ENCODE measurements at regions not wholly inside any gene's neighbourhood (a gene's known extent, or its start where the extent isn't known, plus 50 kb on each side); places are given as distances from the start of the nearest gene placed in this dataset.

GRCh38 chr2:9703701-9704221, 73.0 kb upstream of the YWHAQ start:
- Histone ChIP-seq H3K27ac (ENCODE audit: low read length) (no peak overlapping the region), H3K9ac (ENCODE audit: low read length) (no peak overlapping the region), H3K4me2 (ENCODE audit: low read length) (no peak overlapping the region), H3K4me3 (ENCODE audit: low read length) (no peak overlapping the region), H3K27me3 (ENCODE audit: low read depth, low read length) (0 out of 2 replicates have a peak, but pooled peaks cover 13% of the 10 kb centered on the region), H4K20me1 (ENCODE audit: insufficient read depth, low read length) (no peaks in the 10 kb centered on the region), H3K4me1 (ENCODE audit: low read length) (peaks cover 18% of the 10 kb centered on the region), H3K9me3 (ENCODE audit: insufficient read depth, low read length) (no peaks in the 10 kb centered on the region), H3K36me3 (replicated peaks; ENCODE audit: low read depth, low read length) (no peaks in the 10 kb centered on the region), H2AFZ (ENCODE audit: low read depth, low read length) (no peak overlapping the region), H3K79me2 (ENCODE audit: low read length) (no peaks in the 10 kb centered on the region)
- TF ChIP-seq EZH2phosphoT487 (IDR thresholded peaks at IDR 0.05; ENCODE audit: low read depth) (no peak), CTCF (IDR thresholded peaks at IDR 0.05; ENCODE audit: low read depth, low read length) (no peak)

DNA sequence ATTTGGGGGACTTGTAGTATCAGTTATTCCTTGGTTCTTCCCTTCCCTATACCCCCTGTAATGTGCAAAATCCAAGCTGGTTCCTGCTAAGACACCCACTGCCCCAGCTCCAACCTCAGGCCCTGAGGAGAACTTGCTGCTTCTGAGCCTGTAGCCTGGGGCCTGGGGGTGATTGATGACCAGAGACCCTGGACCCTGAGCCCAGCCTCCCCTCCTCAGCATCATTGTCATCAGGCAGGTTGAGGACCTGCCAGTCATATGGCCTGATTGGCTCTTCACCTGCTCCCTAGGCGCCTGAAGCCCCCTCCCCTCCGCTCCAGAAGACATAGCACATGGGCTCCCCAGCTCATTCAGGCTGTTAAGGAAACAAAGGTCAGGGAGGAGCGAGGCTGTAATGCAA, 73.8 kb upstream of the YWHAQ start:
- TF ChIP-seq CTCF (IDR thresholded peaks at IDR 0.05; ENCODE audit: low read depth, low read length) (no peak), EZH2phosphoT487 (IDR thresholded peaks at IDR 0.05; ENCODE audit: low read depth) (no peak)
- H4K20me1 ChIP-seq (ENCODE audit: insufficient read depth, low read length): no peaks in the 10 kb centered on the region
- H3K9ac ChIP-seq (ENCODE audit: low read length): no peak overlapping the region
- no peaks in the 10 kb centered on the region for H3K9me3 ChIP-seq (ENCODE audit: insufficient read depth, low read length)
- H2AFZ ChIP-seq (ENCODE audit: low read depth, low read length): no peak overlapping the region
- no peak overlapping the region for H3K27ac ChIP-seq (ENCODE audit: low read length)
- 0 out of 2 replicates have a peak, but pooled peaks cover 13% of the 10 kb centered on the region for H3K27me3 ChIP-seq (ENCODE audit: low read depth, low read length)
- H3K36me3 ChIP-seq (replicated peaks; ENCODE audit: low read depth, low read length): no peaks in the 10 kb centered on the region
- H3K4me2 ChIP-seq (ENCODE audit: low read length): no peak overlapping the region
- H3K4me1 ChIP-seq (ENCODE audit: low read length): peaks cover 16% of the 10 kb centered on the region
- H3K79me2 ChIP-seq (ENCODE audit: low read length): no peaks in the 10 kb centered on the region
- no peak overlapping the region for H3K4me3 ChIP-seq (ENCODE audit: low read length)

GRCh38 chr2:9705196-9705595, 74.4 kb upstream of the YWHAQ start:
- TF ChIP-seq CTCF (IDR thresholded peaks at IDR 0.05; ENCODE audit: low read depth, low read length) (no peak), EZH2phosphoT487 (IDR thresholded peaks at IDR 0.05; ENCODE audit: low read depth) (no peak)
- Histone ChIP-seq H4K20me1 (ENCODE audit: insufficient read depth, low read length) (no peaks in the 10 kb centered on the region), H3K9ac (ENCODE audit: low read length) (no peak overlapping the region)

GRCh38 chr2:9707008-9707407, 76.2 kb upstream of the YWHAQ start:
- no peak overlapping the region for H3K27ac ChIP-seq (ENCODE audit: low read length)
- H4K20me1 ChIP-seq (ENCODE audit: insufficient read depth, low read length): no peaks in the 10 kb centered on the region
- no peak for TF ChIP-seq CTCF (IDR thresholded peaks at IDR 0.05; ENCODE audit: low read depth, low read length)
- TF ChIP-seq EZH2phosphoT487 (IDR thresholded peaks at IDR 0.05; ENCODE audit: low read depth): no peak
- no peak overlapping the region for H3K9ac ChIP-seq (ENCODE audit: low read length)
- peaks cover 6% of the 10 kb centered on the region; the same call in 1 of the 2 replicates for H3K4me1 ChIP-seq (ENCODE audit: low read length)
- H3K4me2 ChIP-seq (ENCODE audit: low read length): no peak overlapping the region
- H3K79me2 ChIP-seq (ENCODE audit: low read length): no peaks in the 10 kb centered on the region
- H3K9me3 ChIP-seq (ENCODE audit: insufficient read depth, low read length): no peaks in the 10 kb centered on the region
- H2AFZ ChIP-seq (ENCODE audit: low read depth, low read length): no peak overlapping the region
- H3K36me3 ChIP-seq (replicated peaks; ENCODE audit: low read depth, low read length): no peaks in the 10 kb centered on the region
- no peak overlapping the region for H3K4me3 ChIP-seq (ENCODE audit: low read length)
- H3K27me3 ChIP-seq (ENCODE audit: low read depth, low read length): 0 out of 2 replicates have a peak, but pooled peaks cover 7% of the 10 kb centered on the region

More at GRCh38 chr2:9705196-9705595, 74.4 kb upstream of the YWHAQ start:
- Histone ChIP-seq H3K9me3 (ENCODE audit: insufficient read depth, low read length) (no peaks in the 10 kb centered on the region), H3K79me2 (ENCODE audit: low read length) (no peaks in the 10 kb centered on the region), H3K27ac (ENCODE audit: low read length) (no peak overlapping the region), H2AFZ (ENCODE audit: low read depth, low read length) (no peak overlapping the region), H3K4me3 (ENCODE audit: low read length) (no peak overlapping the region), H3K36me3 (replicated peaks; ENCODE audit: low read depth, low read length) (no peaks in the 10 kb centered on the region), H3K4me1 (ENCODE audit: low read length) (peaks cover 10% of the 10 kb centered on the region; the same call in 1 of the 2 replicates), H3K4me2 (ENCODE audit: low read length) (no peak overlapping the region), H3K27me3 (ENCODE audit: low read depth, low read length) (0 out of 2 replicates have a peak, but pooled peaks cover 13% of the 10 kb centered on the region)
